HG02981 (cell line): ENCODE measurements at regions not wholly inside any gene's neighbourhood (a gene's known extent, or its start where the extent isn't known, plus 50 kb on each side); places are given as distances from the start of the nearest gene placed in this dataset.

Source experiments
- ATAC-seq: cut with Tn5 transposase; IDR thresholded peaks from one replicate; pipeline ENCODE4 v1.9.1; 2021; ENCODE audit warnings: mild to moderate bottlenecking, moderate library complexity; ENCODE audit not compliant: unreplicated experiment

DNA sequence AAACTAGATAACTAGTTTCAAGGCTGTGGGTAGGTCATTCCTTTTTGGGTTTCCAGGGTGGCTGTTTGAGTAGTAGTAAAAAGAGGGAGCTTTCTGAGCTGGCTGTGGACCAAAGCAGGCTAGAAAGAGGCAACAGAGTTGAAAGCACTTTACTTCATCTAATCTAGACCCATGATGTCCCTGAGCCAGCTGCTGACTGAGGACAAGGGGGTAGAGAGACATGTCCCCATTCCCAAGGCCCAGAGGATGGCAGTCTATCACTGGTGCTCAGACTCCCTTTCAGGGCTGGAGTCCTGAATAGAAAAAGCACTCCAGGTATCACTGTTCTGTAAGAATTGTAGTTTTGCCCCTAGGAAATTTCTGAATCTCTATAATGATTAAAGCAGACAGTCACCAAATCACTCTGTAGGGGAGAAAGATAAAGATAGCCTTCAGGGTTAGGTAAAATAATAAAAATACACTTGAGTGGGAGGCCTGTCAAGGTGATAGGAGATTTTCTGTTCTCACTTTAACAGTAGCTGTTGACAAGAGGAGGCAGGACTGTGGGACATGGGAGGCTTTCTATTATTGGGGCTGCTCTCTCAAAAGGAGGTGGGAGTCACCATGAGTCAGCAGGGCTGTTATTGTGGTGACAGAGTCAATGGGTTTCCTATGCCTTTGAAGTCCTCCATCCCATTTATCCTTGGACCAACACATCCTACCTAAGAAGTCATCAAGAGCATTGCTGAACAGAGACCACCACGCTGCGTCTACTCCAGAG, 190.2 kb upstream of the MPHOSPH6 start:
- no peak for ATAC-seq

DNA sequence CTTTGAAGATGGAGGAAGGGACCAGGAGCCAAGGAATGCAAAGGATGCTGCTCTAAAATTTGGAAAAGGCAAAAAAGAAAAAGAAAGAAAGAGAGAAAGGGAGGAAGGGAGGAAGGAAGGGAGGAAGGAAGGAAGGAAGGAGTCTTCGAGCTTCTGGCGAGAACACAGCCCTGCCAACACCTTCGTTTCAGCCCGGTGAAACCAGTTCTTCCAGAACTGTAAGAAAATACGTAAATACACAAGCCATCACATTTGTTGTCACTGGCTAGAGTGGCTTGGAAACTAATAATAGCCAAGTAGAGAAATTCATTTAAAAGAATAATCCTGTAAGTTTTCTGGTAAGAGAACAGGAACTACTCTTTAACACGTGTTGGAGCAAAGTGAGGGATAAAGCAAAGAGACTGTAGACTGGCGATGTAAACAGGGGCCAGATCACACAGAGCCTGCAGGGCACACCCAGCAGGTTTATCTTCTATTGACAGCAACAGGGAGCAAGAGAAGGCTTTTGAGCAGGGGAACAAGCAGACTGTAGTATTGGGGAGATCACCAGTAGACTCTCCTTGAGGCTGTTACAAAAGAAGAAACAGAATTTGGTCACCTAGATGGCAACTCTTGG, 188.7 kb upstream of the MPHOSPH6 start:
- no peak for ATAC-seq

DNA sequence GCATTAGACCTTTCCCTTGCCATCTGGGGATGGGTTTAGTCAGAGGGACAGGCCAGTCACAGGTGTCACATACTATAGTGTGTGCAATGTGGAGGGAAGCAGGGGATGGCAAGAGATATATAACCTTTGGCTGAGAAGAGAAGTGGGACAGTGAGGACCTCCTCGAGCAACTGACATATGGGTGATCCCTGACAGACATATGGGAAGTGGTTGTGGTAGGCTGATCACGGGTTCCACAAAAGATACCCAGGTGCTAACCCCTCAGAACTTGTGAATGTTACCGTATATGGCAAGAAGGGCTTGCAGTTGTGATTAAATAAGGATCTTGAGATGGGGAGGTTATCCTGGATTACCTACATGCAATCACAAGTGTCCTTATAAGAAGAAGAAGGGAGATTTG, 188.1 kb upstream of the MPHOSPH6 start:
- ATAC-seq: no peak

DNA sequence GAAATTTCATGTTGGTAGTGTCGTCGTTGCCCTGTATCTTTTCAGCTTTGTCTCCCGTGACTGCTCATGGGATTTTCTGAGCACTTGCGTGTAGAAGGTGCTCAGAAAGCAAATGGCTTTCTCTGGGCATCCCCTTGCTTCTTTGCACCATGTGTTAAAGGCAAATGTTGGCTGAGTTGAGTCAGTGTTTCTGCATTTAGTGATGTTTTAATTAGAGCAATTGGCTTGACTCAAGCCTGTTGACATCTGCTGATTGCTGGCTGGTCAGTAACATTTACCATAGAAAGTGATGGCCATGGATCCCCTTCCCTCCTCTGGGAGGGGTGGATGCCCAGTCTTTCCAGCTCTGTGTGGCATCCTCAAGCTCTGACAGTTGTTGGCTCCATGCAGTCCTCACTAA, 187.2 kb upstream of the MPHOSPH6 start:
- no peak for ATAC-seq

DNA sequence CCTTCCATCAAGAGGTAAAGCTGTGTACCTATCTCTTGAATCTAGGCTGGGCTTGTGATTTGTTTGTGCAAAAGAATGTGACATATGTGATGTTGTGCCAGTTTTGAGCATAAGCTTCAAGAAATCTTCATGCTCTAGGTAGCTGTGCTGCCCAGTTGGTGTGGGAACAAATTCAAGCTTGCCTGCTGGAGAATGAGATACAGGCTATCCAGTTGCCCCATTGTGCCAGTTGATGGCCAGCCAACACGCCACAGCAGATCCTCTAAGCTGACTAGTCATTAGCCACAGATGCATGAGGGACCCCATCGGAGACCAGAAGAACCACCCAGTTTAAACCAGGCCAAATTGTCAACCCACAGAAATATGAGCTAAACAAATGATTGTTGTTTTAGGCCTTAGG, 180.5 kb upstream of the MPHOSPH6 start:
- ATAC-seq: no peak

DNA sequence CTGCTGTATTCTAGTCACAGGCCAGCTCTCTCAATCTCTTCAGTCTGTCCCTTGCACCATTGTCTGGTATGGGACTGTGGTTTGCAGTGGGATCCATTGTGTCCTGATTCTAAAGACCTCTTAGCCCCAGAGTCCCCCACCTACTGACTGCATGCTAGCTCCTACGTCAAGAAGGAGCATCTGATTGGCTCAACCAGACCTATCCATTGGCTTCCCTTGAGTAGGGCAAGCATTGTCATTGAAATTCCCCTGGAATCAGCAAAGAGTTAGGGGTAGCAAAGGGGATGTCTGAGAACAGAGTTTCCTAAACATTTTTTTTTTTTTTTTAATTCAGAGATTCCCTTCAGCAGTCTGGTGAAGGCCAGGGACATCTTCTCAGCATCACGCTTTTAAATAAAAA, 175.3 kb upstream of the MPHOSPH6 start:
- no peak for ATAC-seq

DNA sequence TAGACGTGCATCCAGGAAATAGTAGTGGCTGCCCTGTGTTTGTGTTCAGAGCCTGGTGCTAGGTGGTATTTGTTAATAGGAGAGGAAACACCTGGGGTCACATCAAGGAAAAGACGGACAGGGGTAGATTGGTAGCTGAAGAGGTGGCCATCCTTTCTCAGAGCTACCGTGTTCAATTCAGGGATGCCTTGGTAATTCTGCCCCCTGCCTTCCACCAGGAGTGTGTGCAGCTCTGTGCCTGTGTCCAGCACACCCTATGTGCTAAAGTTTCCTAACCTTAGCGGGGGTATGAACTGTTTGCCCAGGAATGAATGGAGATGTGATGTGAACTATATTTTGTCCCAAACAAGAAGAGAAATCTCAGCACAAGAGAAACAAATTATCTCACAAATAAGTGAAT, 174.1 kb upstream of the MPHOSPH6 start:
- no peak for ATAC-seq

DNA sequence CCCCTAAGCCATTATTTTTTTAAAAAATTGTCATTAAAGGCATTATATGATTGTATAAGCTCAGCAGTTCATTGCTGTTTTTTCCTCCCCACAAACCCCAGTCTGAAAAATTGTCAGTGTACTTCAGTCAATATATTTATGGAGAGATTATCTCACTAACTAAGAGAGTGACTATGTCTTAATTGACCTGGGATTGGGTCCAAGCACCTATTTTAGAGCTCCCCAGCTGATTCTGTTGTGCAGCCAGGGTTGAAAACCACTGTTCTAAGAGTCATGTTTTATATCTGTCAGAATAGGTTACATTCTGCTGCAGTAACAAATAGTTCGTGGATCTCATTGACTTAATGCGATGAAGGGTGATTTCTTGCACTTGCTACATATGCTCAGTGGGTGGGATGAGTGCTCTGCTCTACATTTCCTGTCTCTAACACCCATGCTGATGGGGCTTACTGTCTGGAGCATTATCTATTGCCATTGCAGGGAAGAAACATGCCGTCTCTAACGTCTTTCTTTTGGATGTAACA, 171.2 kb upstream of the MPHOSPH6 start:
- no peak for ATAC-seq

DNA sequence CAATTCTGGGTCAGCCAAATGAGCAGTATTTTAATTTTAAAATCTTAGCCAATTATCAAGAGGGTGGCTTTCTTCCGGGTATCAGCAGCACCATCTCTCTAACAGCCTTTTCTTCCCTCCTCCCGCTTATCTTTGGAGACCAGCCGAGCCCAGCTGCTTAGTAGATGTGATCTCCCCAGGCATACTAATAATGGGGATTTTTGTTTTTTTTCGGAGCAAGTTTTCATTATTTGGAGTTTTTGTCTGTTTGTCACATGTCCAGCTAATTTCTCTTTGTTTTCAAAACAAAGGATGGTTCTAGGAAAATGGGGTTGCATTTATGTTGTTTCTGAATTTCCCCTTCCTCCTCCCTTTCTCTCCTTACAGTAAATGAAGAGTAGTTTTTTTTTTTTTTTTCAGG, 170.5 kb upstream of the MPHOSPH6 start:
- ATAC-seq: no peak

DNA sequence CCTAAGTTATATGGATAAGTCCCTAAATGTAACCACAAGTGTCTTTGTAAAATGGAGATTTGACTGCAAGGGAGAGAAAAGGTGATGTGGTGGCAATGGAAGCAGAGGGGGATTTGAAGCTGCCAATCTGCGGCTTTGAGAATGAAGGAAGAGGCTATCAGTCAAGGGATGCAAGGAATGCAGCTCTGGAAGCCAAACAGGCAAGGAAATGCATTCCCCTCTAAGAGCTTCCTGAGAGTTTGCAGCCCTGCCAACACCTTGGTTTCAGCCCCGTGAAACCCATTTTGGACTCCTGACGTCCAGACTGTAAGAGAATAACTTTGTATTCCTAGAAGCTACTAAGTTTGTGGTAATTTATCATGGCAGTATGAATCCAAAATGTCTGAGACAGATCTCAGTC, 167.3 kb upstream of the MPHOSPH6 start:
- ATAC-seq: no peak

DNA sequence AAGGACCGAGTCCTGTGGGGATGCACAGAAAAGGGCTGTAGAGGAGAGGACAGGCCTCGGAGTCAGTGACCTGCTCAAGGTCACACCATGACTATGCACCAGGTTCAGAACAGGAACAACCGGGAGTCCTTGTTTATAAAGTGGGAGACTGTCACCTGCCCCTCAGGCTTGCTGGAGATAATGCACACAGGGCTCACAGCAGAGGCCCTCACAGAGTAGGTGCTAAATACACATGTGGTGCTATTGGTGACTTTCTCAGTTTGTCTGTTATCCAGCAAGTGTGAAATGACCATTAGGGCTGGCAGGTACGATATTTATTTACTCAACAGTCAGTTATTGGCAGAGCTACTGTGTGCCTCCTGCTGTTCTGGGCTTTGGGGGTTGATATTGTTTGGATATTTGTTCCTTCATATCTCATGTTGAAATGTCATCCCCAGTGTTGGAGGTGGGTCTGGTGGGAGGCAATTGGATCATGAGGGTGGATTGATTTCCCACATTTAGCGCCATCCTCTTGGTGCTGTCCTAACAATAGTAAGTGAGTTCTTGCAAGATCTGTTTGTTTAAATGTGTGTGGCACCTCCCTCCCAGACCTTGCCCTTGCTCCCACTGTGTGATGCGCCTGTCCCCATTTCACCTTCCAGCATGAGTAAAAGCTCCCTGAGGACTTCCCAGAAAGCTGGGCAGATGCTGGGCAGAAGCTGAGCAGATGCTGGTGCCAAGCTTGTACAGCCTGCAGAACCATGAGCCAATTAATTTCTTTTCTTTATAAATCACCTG, 162.1 kb upstream of the MPHOSPH6 start:
- no peak for ATAC-seq

DNA sequence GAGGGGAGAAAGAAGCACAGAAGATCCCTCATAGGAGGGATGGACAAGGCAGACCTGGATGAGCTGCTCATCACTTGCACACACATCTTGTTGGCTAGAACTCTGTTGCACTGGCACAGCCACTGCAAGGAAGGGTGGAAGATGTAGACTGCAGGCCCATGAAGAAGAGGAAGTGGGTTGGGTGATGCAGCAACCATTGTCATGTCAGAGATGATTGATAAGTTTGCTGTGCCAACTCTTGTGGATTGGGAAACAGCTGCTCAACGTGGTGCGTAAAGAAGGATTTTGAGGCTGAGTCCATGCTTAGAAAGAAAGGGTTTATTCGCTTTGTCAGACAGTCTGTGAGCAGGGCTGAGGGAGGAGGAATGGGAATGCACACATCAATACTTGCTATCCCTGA, 161.4 kb upstream of the MPHOSPH6 start:
- ATAC-seq: no peak

DNA sequence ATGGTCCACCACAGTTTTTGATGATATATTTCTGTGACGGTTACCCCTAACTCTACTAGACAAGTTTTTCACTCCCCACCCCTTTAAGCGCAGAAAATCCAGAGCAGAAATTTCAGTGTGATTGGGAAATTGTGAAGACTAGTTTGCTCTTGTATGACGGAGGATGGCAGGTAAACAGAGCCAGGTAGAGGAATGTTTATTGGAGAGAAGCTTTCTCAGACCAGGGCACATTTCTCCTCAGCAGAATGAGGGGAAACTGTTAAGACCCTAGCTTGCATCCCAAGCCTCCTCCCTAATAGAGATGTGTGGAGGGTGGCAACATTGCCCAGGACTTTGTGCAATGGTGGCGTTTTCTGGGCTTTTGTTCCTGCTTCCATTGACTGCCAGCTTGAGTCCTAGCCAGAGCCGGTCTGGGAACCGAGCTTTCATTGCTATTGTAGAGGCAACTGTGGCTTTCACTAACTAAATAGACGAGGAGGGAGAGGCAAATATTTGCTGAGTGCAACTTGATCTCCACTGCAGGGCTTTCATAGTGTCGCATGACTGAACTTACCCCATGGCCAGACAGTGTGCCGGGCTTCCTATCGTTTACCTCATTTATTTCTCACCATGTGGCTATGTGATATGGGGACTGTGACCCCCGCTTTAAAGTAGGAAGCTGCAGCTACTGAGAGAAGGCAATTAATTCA, 159.6 kb upstream of the MPHOSPH6 start:
- ATAC-seq: no peak

DNA sequence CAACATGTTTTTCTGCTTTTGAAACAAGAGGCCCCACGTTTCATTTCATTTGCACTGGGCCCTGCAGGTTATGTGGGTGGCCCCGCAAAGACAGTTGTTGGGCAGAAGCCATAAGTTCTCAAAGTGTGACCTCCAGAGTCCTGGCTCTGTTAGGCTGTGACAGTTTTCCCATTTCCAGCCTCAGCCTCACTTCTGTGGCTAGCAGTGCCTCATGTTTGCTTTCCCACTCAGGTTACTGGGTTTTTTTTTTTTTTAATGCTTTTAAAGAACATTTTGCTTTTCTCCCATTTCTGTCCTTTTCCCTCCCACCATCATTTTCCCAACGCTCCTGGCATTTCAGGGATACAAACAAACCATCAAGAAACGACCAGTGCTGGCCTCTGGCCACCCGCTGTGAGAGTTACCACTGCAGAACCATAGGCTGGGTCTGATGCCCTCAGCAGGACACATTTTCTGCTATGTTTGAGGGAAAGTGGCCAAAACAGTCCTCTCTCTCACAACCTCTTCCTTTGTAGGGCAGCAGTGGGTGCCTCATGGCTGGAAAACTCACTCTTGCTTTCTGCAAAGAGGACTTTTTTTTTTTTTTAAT, 159.0 kb upstream of the MPHOSPH6 start:
- ATAC-seq: no peak

DNA sequence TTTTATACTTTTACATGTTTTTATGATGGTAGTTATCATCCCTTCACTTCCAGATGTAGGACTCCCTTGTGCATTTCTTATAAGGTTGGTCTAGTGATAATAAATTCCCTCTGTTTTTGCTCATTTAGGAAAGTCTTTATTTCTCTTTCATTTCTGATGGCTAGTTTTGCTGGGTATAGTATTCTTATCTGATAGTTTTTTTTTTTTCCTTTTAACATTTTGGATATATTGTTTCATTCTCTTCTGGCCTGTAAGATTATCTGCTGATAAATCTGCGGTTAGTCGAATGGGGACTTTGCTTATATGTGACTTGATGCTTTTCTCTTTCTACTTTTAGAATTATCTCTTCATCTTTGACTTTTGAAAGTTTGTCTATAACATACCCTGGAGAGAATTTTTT, 153.1 kb upstream of the MPHOSPH6 start:
- ATAC-seq: no peak

DNA sequence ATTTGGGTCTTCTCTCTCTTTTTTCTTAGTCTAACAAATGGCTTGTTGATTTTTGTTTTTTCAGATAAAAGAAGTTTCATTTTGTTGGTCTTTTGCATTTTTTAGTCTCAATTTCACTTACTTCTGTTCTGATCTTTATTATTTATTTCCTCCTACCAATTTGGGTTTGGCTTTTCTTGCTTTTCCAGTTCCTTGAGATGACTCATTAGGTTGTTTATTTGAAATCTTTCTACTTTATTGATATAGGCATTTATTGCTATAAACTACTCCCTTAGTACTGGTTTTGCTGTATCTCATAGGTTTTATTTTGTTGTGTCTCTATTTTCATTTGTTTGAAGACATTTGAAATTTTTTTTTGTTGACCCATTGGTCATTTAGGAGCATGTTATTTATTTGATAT, 152.2 kb upstream of the MPHOSPH6 start:
- no peak for ATAC-seq

DNA sequence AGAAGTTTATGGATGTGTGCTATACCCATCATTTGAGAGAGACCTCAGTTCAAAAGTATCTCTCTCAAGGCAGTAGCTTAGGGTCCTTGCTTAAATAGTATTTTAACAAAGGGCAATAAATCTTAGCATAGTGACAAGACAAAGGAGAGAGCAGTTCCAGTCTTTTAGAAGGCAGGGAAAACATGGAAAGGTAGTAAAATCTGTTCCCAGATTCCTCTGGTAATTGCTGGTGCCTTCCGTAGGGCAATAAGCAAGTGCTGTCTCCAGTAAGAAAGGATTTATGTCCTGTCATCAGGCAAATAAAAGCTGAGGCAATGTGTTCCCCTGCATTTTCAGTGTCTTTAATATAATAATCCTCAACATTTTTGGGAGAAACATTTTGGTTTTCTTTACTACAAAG, 149.0 kb upstream of the MPHOSPH6 start:
- ATAC-seq: no peak

DNA sequence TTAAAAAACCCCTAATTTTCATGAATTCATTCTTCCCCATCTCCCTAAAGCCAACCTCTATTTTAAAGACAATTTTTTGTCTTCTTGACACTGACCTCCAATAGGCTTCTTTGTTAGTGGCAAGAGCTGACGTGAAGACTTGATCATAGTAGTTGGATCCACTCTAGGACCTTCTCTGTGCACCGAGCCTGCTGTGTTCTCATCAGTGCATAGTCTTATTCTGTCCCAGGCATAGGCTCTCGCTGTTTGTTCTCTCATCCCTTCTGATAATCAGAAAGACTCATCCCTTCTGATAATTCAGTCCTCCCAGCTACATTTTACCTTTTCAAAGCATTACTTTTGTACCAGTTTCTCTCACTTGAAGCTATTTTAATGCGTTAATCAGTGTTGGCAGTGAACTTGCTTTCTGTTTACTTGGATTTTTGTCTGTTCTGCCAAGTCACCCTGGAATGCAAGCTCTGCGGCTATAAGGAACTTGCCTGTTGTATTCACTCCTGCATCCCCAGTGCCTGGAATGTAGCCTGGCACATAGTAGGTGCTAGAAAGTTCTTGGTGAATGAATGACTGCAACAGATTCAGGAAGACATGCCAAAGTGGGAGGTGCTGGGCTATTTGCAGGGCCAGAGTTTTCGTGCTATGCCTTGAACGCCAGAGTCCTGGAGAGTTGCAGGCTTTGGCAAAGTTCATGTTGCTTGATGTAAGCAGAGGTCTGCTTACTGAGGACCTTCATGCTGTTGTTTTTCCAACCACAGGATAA, 147.6 kb upstream of the MPHOSPH6 start:
- no peak for ATAC-seq

DNA sequence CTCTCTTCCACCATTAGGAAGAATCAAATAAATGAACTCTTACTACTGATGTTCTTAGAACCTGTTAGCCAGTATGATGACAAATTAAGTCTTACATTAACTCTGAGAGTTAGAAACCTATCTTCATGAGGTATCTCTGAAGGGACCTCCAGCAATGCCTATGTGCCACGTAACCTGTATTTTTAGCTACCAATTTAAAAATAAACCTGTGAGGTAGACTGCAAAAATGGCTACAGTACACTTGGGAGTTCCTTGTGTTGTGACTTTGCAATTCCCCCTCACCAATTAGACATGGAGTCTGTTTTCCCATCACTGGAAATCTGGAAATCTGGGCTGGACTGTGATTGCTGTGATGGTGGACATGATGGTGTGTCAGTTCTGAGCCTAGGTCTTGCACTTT, 143.7 kb upstream of the MPHOSPH6 start:
- no peak for ATAC-seq

DNA sequence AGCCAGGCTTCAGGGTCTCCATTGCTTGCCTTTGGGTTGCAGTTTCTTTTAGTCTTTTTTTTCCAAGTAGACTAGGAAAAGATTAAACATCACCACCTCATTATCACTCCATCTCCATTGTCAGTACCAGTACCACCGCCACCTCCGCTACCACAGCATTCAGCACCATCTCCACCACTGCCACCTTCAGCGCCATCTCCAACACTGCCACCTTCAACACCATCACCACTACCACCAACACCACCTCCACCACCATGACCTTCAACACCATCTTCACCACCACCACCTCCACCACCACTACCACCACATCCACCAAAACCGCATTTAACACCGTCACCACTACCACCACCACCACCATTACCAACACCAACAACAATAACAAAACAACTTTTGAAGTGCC, 141.5 kb upstream of the MPHOSPH6 start:
- ATAC-seq: no peak
